ENCODE measurements at regions not wholly inside any gene's neighbourhood (a gene's known extent, or its start where the extent isn't known, plus 50 kb on each side); places are given as distances from the start of the nearest gene placed in this dataset.

GRCh38 chr22:26898946-26899605, 241.7 kb downstream of the MIAT start:
- no peak for ATAC-seq
- DNase-seq: no peak
- no peak overlapping the region for H3K27ac Mint-ChIP-seq
- CTCF ChIA-PET: no interaction called here
- peaks cover 0 to 3% of the 10 kb centered on the region in 2 donors for H3K27me3 ChIP-seq (ENCODE audit: control insufficient read depth in 2 of 2, insufficient read depth in 2 of 2, low read length in 2 of 2)
- peaks cover 5 to 23% (median 19%) of the 10 kb centered on the region in 7 donors for H3K4me1 Mint-ChIP-seq
- H3K9me3 Mint-ChIP-seq: peaks cover 0 to 16% (median 3%) of the 10 kb centered on the region in 11 donors
- H3K27ac ChIP-seq (ENCODE audit: low read depth, low read length): no peak overlapping the region
- peaks cover 32 to 64% (median 50%) of the 10 kb centered on the region in 5 donors for H3K27me3 Mint-ChIP-seq
- no peaks in the 10 kb centered on the region for H3K36me3 ChIP-seq (ENCODE audit: control insufficient read depth in 2 of 3, insufficient read depth in 3 of 3, low read length in 3 of 3)
- H3K4me1 ChIP-seq (ENCODE audit: control insufficient read depth in 2 of 2, insufficient read depth in 2 of 2, low read length in 2 of 2): peaks cover 0 to 6% of the 10 kb centered on the region in 2 donors
- H3K36me3 Mint-ChIP-seq: peaks cover 0 to 29% (median 13%) of the 10 kb centered on the region in 5 donors
- POLR2A ChIA-PET: no interaction called here
- no peak overlapping the region for H3K4me3 Mint-ChIP-seq
- no peak overlapping the region for H3K4me3 ChIP-seq (ENCODE audit: low read length)
- H3K9me3 ChIP-seq (ENCODE audit: control insufficient read depth in 2 of 3, low read length in 3 of 3): no peaks in the 10 kb centered on the region
- intact Hi-C loops (cut with micrococcal nuclease): no loop called here

GRCh38 chr22:26900787-26901186, 243.4 kb downstream of the MIAT start:
- ATAC-seq: no peak
- H3K4me3 Mint-ChIP-seq: peak overlapping the region in 3 of 10 donors; percentile 14 to 58 (median 19)
- no peaks in the 10 kb centered on the region for H3K9me3 ChIP-seq (ENCODE audit: control insufficient read depth in 2 of 3, low read length in 3 of 3)
- no peak overlapping the region for H3K27ac Mint-ChIP-seq
- peaks cover 0 to 3% of the 10 kb centered on the region in 2 donors for H3K27me3 ChIP-seq (ENCODE audit: control insufficient read depth in 2 of 2, insufficient read depth in 2 of 2, low read length in 2 of 2)
- no peak overlapping the region for H3K27ac ChIP-seq (ENCODE audit: low read depth, low read length)
- H3K4me3 ChIP-seq (ENCODE audit: low read length): no peak overlapping the region
- H3K4me1 ChIP-seq (ENCODE audit: control insufficient read depth in 2 of 2, insufficient read depth in 2 of 2, low read length in 2 of 2): peaks cover 0 to 6% of the 10 kb centered on the region in 2 donors
- H3K36me3 ChIP-seq (ENCODE audit: control insufficient read depth in 2 of 3, insufficient read depth in 3 of 3, low read length in 3 of 3): no peaks in the 10 kb centered on the region
- H3K36me3 Mint-ChIP-seq: peaks cover 0 to 24% (median 13%) of the 10 kb centered on the region in 5 donors
- ChIA-PET POLR2A (no interaction called here), CTCF (no interaction called here)
- peaks cover 44 to 75% (median 50%) of the 10 kb centered on the region in 5 donors for H3K27me3 Mint-ChIP-seq
- DNase-seq: no peak
- H3K9me3 Mint-ChIP-seq: peaks cover 0 to 13% (median 2%) of the 10 kb centered on the region in 11 donors
- intact Hi-C loops (cut with micrococcal nuclease): no loop called here
- peaks cover 5 to 24% (median 21%) of the 10 kb centered on the region in 7 donors for H3K4me1 Mint-ChIP-seq

GRCh38 chr22:26901198-26901816, 243.9 kb downstream of the MIAT start:
- H3K27me3 ChIP-seq (ENCODE audit: control insufficient read depth in 2 of 2, insufficient read depth in 2 of 2, low read length in 2 of 2): peaks cover 0 to 3% of the 10 kb centered on the region in 2 donors
- Mint-ChIP-seq H3K4me1 (peaks cover 5 to 24% (median 21%) of the 10 kb centered on the region in 7 donors), H3K27me3 (peaks cover 44 to 77% (median 50%) of the 10 kb centered on the region in 5 donors), H3K9me3 (peaks cover 0 to 13% (median 2%) of the 10 kb centered on the region in 11 donors), H3K36me3 (peaks cover 0 to 24% (median 13%) of the 10 kb centered on the region in 5 donors), H3K27ac (no peak overlapping the region), H3K4me3 (peak overlapping the region in 2 of 10 donors; percentile 14 to 19)
- H3K27ac ChIP-seq (ENCODE audit: low read depth, low read length): no peak overlapping the region
- CTCF ChIA-PET: no interaction called here
- intact Hi-C loops (cut with micrococcal nuclease): no loop called here
- no peak for ATAC-seq
- DNase-seq: no peak
- H3K36me3 ChIP-seq (ENCODE audit: control insufficient read depth in 2 of 3, insufficient read depth in 3 of 3, low read length in 3 of 3): no peaks in the 10 kb centered on the region
- H3K4me3 ChIP-seq (ENCODE audit: low read length): no peak overlapping the region
- peaks cover 0 to 6% of the 10 kb centered on the region in 2 donors for H3K4me1 ChIP-seq (ENCODE audit: control insufficient read depth in 2 of 2, insufficient read depth in 2 of 2, low read length in 2 of 2)
- POLR2A ChIA-PET: no interaction called here
- H3K9me3 ChIP-seq (ENCODE audit: control insufficient read depth in 2 of 3, low read length in 3 of 3): no peaks in the 10 kb centered on the region

GRCh38 chr22:26902401-26903029, 245.1 kb downstream of the MIAT start:
- Mint-ChIP-seq H3K36me3 (peaks cover 0 to 16% (median 9%) of the 10 kb centered on the region in 5 donors), H3K27ac (peak overlapping the region in 2 of 9 donors; percentile 28 to 34), H3K9me3 (peaks cover 0 to 13% (median under 1%) of the 10 kb centered on the region in 11 donors), H3K4me3 (peak overlapping the region in 9 of 10 donors; percentile 56 to 80 (median 67)), H3K27me3 (peaks cover 40 to 78% (median 42%) of the 10 kb centered on the region in 5 donors), H3K4me1 (peaks cover 5 to 24% (median 21%) of the 10 kb centered on the region in 7 donors)
- Histone ChIP-seq H3K9me3 (ENCODE audit: control insufficient read depth in 2 of 3, low read length in 3 of 3) (no peaks in the 10 kb centered on the region), H3K36me3 (ENCODE audit: control insufficient read depth in 2 of 3, insufficient read depth in 3 of 3, low read length in 3 of 3) (no peaks in the 10 kb centered on the region), H3K27ac (ENCODE audit: low read depth, low read length) (no peak overlapping the region), H3K4me1 (ENCODE audit: control insufficient read depth in 2 of 2, insufficient read depth in 2 of 2, low read length in 2 of 2) (peaks cover 0 to 6% of the 10 kb centered on the region in 2 donors), H3K4me3 (ENCODE audit: low read length) (no peak overlapping the region), H3K27me3 (ENCODE audit: control insufficient read depth in 2 of 2, insufficient read depth in 2 of 2, low read length in 2 of 2) (peaks cover 0 to 3% of the 10 kb centered on the region in 2 donors)
- ATAC-seq (no peak), DNase-seq (no peak)
- CTCF ChIA-PET: no interaction called here
- POLR2A ChIA-PET: no interaction called here
- intact Hi-C loops (cut with micrococcal nuclease): no loop called here

- Histone ChIP-seq H3K27me3 (ENCODE audit: control insufficient read depth in 2 of 2, insufficient read depth in 2 of 2, low read length in 2 of 2) (peaks cover 0 to 3% of the 10 kb centered on the region in 2 donors), H3K27ac (ENCODE audit: low read depth, low read length) (no peak overlapping the region), H3K4me3 (ENCODE audit: low read length) (no peak overlapping the region), H3K36me3 (ENCODE audit: control insufficient read depth in 2 of 3, insufficient read depth in 3 of 3, low read length in 3 of 3) (no peaks in the 10 kb centered on the region), H3K9me3 (ENCODE audit: control insufficient read depth in 2 of 3, low read length in 3 of 3) (no peaks in the 10 kb centered on the region), H3K4me1 (ENCODE audit: control insufficient read depth in 2 of 2, insufficient read depth in 2 of 2, low read length in 2 of 2) (peaks cover 0 to 6% of the 10 kb centered on the region in 2 donors)
- ChIA-PET POLR2A (no interaction called here), CTCF (no interaction called here)
- DNase-seq (peak in 1 of 9 donors; percentile 2), ATAC-seq (no peak)
- H3K36me3 Mint-ChIP-seq: peaks cover 0 to 14% (median 6%) of the 10 kb centered on the region in 5 donors
- peak overlapping the region in 9 of 10 donors; percentile 56 to 80 (median 67) for H3K4me3 Mint-ChIP-seq
- intact Hi-C loops (cut with micrococcal nuclease): no loop called here
- H3K27ac Mint-ChIP-seq: peak overlapping the region in 3 of 9 donors; percentile 56 to 84 (median 73)
- H3K4me1 Mint-ChIP-seq: peaks cover 5 to 24% (median 21%) of the 10 kb centered on the region in 7 donors
- H3K27me3 Mint-ChIP-seq: peaks cover 33 to 70% (median 35%) of the 10 kb centered on the region in 5 donors
- H3K9me3 Mint-ChIP-seq: peaks cover 0 to 8% (median 0%) of the 10 kb centered on the region in 11 donors
Measured at GRCh38 chr22:26903030-26903856, 245.9 kb downstream of the MIAT start.

GRCh38 chr22:26904483-26904882, 247.1 kb downstream of the MIAT start:
- peak overlapping the region in 2 of 9 donors; percentile 56 to 73 for H3K27ac Mint-ChIP-seq

More at GRCh38 chr22:26904483-26904882, 247.1 kb downstream of the MIAT start:
- peaks cover 0 to 17% (median 12%) of the 10 kb centered on the region in 5 donors for H3K36me3 Mint-ChIP-seq
- intact Hi-C loops (cut with micrococcal nuclease): no loop called here
- Histone ChIP-seq H3K27me3 (ENCODE audit: control insufficient read depth in 2 of 2, insufficient read depth in 2 of 2, low read length in 2 of 2) (peaks cover 0 to 3% of the 10 kb centered on the region in 2 donors), H3K36me3 (ENCODE audit: control insufficient read depth in 2 of 3, insufficient read depth in 3 of 3, low read length in 3 of 3) (no peaks in the 10 kb centered on the region), H3K27ac (ENCODE audit: low read depth, low read length) (no peak overlapping the region), H3K9me3 (ENCODE audit: control insufficient read depth in 2 of 3, low read length in 3 of 3) (no peaks in the 10 kb centered on the region), H3K4me1 (ENCODE audit: control insufficient read depth in 2 of 2, insufficient read depth in 2 of 2, low read length in 2 of 2) (peaks cover 0 to 6% of the 10 kb centered on the region in 2 donors), H3K4me3 (ENCODE audit: low read length) (no peak overlapping the region)
- no peak for ATAC-seq
- no peak overlapping the region for H3K4me3 Mint-ChIP-seq
- H3K27me3 Mint-ChIP-seq: peaks cover 21 to 60% (median 26%) of the 10 kb centered on the region in 5 donors
- POLR2A ChIA-PET: no interaction called here
- CTCF ChIA-PET: no interaction called here
- H3K9me3 Mint-ChIP-seq: peaks cover 0 to 5% (median 0%) of the 10 kb centered on the region in 11 donors
- H3K4me1 Mint-ChIP-seq: peaks cover 5 to 24% (median 21%) of the 10 kb centered on the region in 7 donors
- no peak for DNase-seq

All from naive thymus-derived CD4-positive, alpha-beta T cell (primary cell).